Lower leg skin (tissue), 4 donors: ENCODE measurements at regions not wholly inside any gene's neighbourhood (a gene's known extent, or its start where the extent isn't known, plus 50 kb on each side); places are given as distances from the start of the nearest gene placed in this dataset.

Experiments
- DNase-seq, 2 donors: peaks; one replicate each; pipeline ENCODE4 v3.0.0-alpha.2; 2019; ENCODE audit warnings: low spot score in 2 of 2
- H3K4me3 ChIP-seq: fragments of 200-600 bp; sonication (generic); 2 replicates; pipeline ENCODE4 v1.5.1; 2017; ENCODE audit warnings: mild to moderate bottlenecking, low read depth; ENCODE audit not compliant: poor library complexity, severe bottlenecking
- POLR2A ChIP-seq, 2 donors: fragments of 450-650 bp; IDR thresholded peaks; one replicate each; pipeline ENCODE4 v1.6.1; 2016 to 2017; ENCODE audit warnings: antibody characterized with exemption in 2 of 2, mild to moderate bottlenecking in 1 of 2, moderate library complexity in 1 of 2
- WGBS, 2 donors: methylation state at CpG; one replicate each; pipeline ENCODE4 v1.1.5; 2018; 5-methylcytosine and 5-hydroxymethylcytosine counted together
- intact Hi-C: fragments of 100-400 bp; cut with DNase I; formaldehyde crosslinking; loops from one replicate; pipeline ENCODE4 v1.15.0; 2023; ENCODE audit warnings: low total_unique reads
- TF ChIP-seq, protein P1 (sequence below), 3 donors: fragments of 450-650 bp; IDR thresholded peaks; one replicate each; pipeline ENCODE4 v1.5.1; 2016; ENCODE audit warnings: antibody characterized with exemption in 3 of 3, mild to moderate bottlenecking in 3 of 3, moderate library complexity in 2 of 3

DNA sequence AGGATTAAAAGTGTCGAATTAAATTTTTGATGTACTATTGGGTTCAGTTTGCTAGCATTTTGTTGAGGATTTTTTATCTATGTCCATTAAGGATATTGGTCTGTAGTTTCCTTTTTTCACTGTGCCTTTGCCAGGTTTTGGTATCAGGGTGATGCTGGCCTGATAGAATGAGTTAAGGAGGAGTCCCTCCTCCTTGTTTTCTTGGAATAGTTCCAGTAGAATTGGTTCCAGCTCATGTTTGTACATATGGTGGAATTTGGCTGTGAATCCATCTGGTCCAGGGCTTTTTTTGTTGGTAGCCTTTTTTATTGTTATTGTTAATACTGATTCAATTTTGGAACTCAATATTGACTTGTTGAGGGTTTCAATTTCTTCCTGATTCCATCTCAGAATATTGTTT lies 141.8 kb downstream of the SIM1 start:
- TF ChIP-seq, protein P1, sequence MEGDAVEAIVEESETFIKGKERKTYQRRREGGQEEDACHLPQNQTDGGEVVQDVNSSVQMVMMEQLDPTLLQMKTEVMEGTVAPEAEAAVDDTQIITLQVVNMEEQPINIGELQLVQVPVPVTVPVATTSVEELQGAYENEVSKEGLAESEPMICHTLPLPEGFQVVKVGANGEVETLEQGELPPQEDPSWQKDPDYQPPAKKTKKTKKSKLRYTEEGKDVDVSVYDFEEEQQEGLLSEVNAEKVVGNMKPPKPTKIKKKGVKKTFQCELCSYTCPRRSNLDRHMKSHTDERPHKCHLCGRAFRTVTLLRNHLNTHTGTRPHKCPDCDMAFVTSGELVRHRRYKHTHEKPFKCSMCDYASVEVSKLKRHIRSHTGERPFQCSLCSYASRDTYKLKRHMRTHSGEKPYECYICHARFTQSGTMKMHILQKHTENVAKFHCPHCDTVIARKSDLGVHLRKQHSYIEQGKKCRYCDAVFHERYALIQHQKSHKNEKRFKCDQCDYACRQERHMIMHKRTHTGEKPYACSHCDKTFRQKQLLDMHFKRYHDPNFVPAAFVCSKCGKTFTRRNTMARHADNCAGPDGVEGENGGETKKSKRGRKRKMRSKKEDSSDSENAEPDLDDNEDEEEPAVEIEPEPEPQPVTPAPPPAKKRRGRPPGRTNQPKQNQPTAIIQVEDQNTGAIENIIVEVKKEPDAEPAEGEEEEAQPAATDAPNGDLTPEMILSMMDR (IDR thresholded peaks at IDR 0.05), result no peak
- no peak for TF ChIP-seq POLR2A (IDR thresholded peaks at IDR 0.05)

DNA sequence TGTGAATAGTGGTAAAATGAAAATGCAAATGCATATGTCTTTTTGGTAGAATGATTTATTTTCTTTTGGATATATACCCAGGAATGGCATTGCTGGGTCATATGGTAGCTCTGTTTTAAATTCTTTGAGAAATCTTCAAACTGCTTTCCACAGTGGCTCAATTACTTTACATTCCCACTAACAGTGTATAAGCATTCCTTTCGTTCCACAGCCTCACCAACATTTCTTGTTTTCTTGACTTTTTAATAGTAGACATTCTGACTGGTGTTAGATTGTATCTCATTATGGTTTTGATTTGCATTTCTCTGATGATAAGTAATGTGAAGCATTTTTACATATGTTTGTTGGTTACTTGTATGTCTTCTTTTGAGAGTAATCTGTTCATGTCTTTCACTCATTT lies 144.0 kb downstream of the SIM1 start:
- no peak for TF ChIP-seq POLR2A (IDR thresholded peaks at IDR 0.05)
- no peak for DNase-seq
- intact Hi-C loops, result no loop called here
- 70 to 87% methylated on average over 1 of the region's 1 CpG for WGBS, 2 donors
- H3K4me3 ChIP-seq, result no peak overlapping the region

More for the DNA sequence above, 141.8 kb downstream of the SIM1 start:
- intact Hi-C loops, result no loop called here
- no peak overlapping the region for H3K4me3 ChIP-seq
- DNase-seq, result no peak
- WGBS, 2 donors, result 93 to 100% methylated on average over 1 of the region's 1 CpG

DNA sequence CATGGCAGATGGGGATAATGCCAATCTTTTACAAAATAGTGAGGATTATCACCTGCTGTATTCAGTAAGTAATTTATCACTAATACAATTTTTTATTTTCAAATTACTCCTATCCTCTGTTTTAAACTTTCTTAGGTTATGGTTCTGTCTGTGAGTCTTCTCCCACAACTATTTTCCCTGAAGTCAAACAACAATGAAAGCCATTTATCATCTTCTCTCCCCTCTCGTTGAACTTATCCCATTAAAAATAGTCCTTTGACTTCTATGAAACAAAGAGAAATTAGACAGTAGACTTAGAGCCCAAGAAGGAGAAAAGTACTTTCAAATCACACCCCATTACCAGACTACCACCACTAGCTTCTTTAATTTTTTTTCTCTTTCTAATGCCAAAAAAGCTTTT lies 147.7 kb downstream of the SIM1 start:
- H3K4me3 ChIP-seq, result no peak overlapping the region
- DNase-seq, result no peak
- TF ChIP-seq, protein P1 (IDR thresholded peaks at IDR 0.05), result no peak
- TF ChIP-seq POLR2A (IDR thresholded peaks at IDR 0.05), result no peak
- intact Hi-C loops, result no loop called here
- 21 to 33% methylated on average over 1 of the region's 1 CpG for WGBS, 2 donors

DNA sequence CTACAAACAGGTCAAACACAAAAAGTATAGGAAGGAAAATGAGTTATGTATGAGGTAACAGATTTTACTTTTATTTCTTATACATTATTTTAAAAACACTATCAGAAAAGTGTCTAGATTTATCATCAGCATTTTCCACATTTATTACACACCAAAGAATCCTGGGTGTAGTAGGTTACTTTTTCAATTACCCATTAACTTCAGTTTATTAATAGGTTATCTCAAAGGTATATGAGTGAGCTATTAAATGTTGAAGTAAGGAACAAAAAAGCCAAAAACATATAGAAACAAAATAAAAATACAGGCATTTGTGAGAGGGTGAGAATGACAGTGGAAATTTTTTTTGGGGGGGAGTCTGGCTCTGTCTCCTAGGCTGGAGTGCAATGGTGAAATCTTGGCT lies 150.5 kb downstream of the SIM1 start:
- no peak overlapping the region for H3K4me3 ChIP-seq
- no peak for TF ChIP-seq POLR2A (IDR thresholded peaks at IDR 0.05)
- TF ChIP-seq, protein P1 (IDR thresholded peaks at IDR 0.05), result no peak
- intact Hi-C loops, result no loop called here
- DNase-seq, result no peak

DNA sequence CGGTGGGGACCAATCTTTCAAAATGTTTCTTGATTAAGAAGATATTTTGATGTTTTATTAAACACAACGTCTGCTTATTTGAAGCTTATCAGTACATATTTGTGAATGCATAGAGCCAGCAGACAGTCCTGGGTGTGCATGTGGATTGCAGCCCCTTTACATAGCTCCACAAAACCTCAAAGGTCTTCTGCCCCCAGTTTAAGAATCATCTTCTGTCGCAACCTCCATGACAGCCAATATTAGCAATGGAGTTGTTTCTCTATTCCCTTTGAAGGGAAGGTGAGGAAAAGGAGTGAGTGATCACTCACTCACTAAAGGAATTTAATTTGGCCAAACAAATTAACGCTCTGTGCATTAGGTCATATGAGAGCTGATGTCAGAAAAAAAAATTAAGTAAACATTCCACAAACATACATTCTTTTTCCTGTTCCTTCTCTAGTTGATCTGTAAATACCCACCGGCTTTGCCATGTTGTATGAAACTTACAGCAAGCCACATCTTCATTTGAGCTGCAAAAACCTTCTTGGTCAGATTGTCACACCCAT lies 152.9 kb downstream of the SIM1 start:
- 78% methylated on average over 5 of the region's 5 CpGs for WGBS, 2 donors
- no peak for DNase-seq
- no peak overlapping the region for H3K4me3 ChIP-seq
- TF ChIP-seq POLR2A (IDR thresholded peaks at IDR 0.05), result no peak
- TF ChIP-seq, protein P1 (IDR thresholded peaks at IDR 0.05), result no peak
- intact Hi-C loops, result no loop called here

DNA sequence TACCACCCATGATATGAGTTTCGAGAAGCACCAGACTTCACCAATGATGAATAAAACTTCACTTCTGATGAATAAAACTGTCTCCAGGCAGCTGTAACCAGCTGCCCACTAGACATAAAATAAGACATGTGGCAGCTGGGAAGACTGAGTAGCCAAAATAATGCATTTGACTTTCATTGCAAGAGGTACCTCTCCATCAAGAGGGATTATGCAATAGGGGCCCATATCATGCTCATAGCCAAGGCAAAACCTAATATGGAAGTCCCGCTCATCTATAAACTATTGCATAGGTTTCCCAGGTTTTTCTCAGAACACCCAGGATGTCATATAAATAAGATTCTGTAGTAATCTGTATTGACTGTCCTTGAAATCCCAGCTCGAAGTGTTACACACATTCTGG lies 155.5 kb downstream of the SIM1 start:
- H3K4me3 ChIP-seq, result no peak overlapping the region
- 90 to 94% methylated on average over 3 of the region's 3 CpGs for WGBS, 2 donors
- intact Hi-C loops, result no loop called here
- DNase-seq, result no peak
- TF ChIP-seq POLR2A (IDR thresholded peaks at IDR 0.05), result no peak
- TF ChIP-seq, protein P1 (IDR thresholded peaks at IDR 0.05), result no peak
